ENCODE measurements at regions not wholly inside any gene's neighbourhood (a gene's known extent, or its start where the extent isn't known, plus 50 kb on each side); places are given as distances from the start of the nearest gene placed in this dataset.

- DNase-seq = no peak
Observed at GRCh38 chr3:144079634-144080033, 108.0 kb downstream of the DIPK2A start.

DNA sequence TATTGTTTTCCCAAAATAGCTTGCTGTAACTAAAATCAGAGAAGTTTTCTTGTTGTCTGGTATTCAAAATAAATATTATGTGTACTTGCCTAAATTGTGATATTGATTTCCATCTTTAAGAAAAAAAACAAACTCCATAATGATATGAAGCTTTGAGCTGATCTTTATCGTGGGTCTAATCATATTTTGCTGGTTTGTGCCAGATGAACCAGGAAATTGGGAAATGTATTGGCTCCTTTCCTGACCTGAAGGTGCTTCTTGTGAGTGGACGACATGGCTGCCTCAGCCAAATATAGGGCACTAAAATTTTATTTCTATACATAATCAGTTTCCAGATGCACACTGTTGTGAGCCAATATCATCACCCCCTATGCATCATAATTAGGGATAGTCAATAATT, 113.3 kb downstream of the DIPK2A start:
- DNase-seq = no peak

GRCh38 chr3:144085964-144086363, 114.3 kb downstream of the DIPK2A start:
- peak; percentile 82 for DNase-seq

DNA sequence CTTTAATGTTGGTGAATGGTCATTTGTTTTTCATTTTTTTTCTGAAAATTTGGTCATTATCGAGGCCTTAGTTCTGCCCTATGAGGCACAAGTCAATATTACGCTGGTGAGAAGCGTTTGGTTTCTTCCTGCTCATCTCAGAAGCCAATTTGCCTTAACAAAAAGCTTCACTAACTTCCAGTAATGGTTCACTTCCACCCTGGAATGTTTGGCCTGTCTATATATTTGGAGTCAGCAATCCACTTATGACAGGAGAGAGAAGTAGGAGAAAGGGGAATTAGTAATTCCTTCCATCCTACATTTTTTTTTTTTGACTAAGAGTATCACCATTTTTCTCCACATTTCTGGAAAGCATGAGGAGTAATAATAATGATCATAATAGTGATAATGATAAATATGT, 124.4 kb downstream of the DIPK2A start:
- no peak for DNase-seq

GRCh38 chr3:144097163-144097562, 125.5 kb downstream of the DIPK2A start:
- no peak for DNase-seq

DNA sequence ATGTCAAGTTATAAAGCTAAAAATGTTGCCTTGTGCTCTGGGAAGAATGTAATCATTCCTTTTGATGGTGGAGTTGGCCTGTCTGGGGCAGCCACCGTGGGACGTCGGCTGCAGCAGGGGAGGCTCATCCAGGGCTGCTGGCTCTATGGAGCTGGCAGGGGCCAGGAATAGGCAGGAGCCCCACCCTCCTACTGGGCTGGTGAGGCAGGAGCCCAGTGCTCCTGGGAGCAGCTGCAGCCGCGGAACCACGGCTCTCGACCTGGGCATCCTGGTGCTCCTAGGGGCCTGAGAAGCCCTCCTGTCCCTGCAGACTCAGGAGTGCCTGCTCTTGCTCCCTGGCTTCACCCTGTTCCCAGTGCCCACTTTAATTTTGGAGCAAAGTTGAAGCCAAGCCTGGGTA, 127.1 kb downstream of the DIPK2A start:
- no peak for DNase-seq

DNA sequence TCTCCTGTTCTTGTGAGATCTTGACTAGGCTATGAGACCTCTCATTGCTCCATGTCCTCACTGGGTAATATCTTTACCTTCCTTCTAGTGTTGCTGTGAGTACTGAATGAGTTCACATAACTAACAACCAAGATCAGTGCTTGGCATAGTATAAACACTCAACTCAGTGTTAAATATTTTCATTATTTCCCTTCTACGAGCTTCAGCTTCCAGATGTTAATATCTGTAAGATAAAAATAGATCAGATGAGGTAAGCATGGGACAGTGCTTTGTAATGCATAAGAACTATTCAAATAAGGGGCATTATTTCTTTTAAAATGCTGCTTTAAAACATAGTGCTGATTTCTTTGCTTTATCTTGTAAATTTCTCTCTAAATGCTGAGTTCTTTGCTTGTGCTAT, 130.8 kb downstream of the DIPK2A start:
- DNase-seq = no peak

GRCh38 chr3:144104186-144104585, 132.6 kb downstream of the DIPK2A start:
- DNase-seq = no peak

DNA sequence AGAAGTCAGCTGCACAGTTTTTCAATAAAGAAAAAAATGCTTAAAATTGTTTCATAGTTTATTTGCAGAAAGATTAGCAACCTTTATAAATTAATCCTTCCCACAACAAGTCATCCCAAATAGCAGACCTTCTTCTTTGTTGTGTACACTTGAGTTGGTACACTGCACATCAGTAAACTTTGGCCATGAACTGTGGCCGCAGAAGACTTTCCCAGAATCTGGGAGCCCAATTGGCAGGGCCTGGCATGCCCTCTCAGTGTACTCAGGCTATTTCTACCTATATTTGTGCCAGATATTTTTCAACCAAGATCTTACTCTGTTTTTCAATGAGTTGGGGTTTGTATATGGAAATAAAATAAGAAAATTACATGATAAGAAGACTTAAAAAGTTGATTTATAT, 133.1 kb downstream of the DIPK2A start:
- no peak for DNase-seq

GRCh38 chr3:144105542-144105941, 133.9 kb downstream of the DIPK2A start:
- DNase-seq = no peak

DNA sequence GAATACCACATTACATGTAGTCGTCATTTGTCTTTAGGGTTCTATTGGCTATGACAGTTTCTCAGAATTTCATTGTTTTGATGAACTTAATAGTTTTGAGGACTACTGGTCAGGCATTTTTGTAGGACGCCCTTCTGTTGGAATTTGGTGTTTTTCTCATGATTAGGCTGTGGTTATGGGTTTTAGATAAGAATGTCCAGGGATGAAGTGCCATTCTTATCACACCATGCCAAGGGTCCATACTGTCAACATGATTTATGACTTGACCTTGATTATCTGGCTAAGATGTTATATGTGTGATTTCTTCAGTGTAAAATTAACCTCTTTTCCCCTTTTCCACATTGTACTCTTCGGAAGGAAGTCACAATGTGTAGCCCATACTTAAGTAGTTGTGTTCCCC, 135.3 kb downstream of the DIPK2A start:
- DNase-seq = no peak

DNA sequence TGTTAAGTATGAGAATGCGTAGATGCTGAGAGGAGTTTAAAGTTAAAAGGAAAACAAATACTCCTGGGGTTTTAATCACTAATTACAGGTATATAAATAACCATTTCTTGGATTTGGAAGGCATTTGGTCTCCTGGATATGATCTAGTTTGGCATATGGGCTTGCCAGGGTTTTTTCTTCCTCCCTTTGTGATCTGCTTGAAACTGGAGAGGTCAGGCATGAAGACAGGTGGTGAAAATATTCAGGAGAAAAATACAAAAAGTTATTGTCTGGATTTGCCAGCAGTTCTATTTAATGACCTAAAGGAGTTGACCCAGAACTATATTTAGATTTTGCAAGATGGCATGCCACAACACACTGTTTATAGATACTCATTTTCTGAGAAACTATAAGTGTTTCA, 136.3 kb downstream of the DIPK2A start:
- no peak for DNase-seq

- DNase-seq = no peak
Observed at GRCh38 chr3:144109944-144110343, 138.3 kb downstream of the DIPK2A start.

DNA sequence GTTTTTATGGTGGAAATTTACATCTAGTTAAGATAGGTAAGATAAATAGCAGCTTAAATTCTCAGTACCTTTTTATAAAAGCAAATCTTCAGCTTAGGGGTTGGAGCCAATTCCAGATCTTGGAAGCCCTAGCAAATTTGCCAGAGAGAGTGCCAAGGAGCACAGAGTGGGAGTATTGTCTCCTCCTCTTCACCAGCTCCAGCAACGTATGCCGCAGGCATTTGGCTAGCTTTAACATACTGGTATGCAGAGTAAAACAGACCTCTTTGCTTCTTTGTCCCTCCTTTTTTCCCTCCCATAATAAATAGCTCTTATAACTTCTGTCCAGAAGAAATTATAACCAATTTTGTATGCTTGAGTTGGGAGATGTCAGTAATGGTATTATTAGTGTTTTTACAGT, 140.4 kb downstream of the DIPK2A start:
- no peak for DNase-seq

- DNase-seq = no peak
Observed at GRCh38 chr3:144112437-144112836, 140.8 kb downstream of the DIPK2A start.

DNA sequence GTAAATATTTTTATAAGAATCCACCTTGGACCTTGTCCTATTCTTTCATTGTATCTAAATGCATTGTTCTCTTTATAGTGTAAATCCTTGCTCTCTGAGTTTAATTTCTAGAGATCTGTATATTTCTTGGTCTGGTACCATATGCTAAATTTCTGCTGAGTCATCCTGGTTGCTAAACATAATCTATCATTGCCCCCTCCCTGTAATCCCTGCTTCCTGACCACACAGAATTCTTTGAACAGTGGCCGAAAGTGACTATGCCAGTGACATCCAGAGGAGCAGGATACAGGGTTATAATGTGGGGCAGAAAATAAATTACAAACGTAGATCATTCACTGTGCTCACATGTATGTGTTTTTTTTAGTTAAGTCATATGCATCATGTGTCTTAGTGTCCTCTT, 143.1 kb downstream of the DIPK2A start:
- no peak for DNase-seq

DNA sequence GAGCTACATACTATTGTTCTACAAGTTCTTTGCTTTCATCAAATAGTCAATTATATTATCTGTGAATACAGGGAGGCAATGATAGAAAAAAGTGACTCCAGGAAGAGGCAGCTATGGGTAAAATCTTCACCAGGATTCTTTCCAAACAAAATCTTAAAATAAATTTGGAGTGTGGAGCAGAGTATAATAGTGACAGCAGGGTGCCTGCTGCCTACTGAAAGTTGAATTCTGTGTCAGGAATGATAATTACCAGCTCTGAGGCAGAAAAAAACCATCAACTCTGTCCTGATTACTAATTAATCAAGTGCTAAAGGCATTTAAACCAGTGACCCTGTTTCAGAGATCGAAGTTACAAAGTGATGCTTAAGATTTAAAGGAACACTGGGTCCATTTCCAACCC, 148.0 kb downstream of the DIPK2A start:
- DNase-seq = no peak

GRCh38 chr3:144121661-144122060, 150.0 kb downstream of the DIPK2A start:
- no peak for DNase-seq

- DNase-seq = no peak
Observed at GRCh38 chr3:144127014-144127413, 155.4 kb downstream of the DIPK2A start.

GRCh38 chr3:144127700-144128099, 156.1 kb downstream of the DIPK2A start:
- no peak for DNase-seq

DNA sequence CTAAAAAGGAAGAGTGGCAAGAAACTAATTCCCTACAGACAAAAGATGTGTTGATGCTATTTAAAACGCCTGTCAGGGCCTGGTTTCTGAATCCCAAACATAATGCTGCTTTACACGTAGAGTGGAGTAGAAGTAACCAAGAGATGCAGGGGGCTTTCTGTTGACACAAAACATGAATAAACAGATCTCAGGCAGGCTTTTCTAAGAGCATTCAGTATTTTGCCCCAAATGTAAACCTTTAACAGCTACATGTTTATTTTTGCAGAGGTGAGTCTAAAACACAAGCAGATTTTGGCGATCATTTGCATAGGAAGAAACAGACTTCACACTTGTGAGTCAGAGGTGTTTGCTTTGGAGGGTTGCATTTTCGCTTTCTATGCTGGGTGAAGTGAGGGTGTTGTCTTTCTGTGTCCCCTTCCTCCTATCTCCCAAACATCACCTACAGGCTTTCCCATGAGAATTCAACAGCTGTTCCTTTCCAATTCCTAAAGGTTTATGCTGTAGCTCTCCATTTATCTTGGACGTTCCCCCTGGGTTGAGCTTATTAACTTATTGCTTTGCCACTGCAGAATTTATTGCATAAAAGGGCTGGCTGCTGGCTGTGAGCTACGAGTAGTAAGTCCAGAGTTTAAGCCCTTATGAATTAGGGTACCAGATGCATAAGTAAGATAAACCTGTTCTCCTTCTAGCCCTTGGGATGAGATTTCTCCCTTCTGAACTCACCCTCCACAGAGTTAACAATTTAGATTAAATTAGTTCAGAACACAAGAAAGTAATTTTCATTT, 156.7 kb downstream of the DIPK2A start:
- no peak for DNase-seq

DNA sequence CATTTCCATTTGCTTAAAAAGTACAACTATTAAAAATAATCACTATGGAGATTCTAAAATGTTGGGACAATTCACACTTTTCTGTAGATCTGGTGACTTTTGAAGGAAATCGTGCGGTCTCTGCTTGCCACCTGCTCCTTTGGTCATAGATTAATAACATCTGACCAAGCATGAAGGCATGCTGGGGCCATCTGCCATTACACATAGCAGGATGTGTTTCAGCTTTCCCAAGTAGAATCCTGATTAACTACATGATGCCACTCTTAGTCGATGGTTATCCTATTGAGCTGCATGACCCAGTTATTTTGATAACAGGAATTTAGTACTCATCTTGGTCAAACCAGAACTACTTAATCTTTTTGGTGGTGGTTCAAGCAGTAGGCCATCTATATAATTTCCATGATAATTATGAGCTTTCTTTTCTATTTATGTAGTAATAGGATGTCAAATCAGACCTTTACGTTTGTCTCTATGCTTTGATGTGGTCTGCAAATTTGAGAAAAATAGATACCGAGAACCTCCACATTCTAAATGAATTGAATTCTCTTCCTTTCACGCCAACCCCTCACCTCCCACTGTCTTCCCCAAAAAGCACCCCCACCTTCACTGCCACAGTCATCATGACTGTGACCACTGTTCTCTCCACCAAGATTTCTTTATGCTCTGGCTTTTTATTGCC, 158.1 kb downstream of the DIPK2A start:
- DNase-seq = no peak

GRCh38 chr3:144141074-144141473, 169.5 kb downstream of the DIPK2A start:
- DNase-seq = no peak

- DNase-seq = no peak
Observed at GRCh38 chr3:144141496-144141895, 169.9 kb downstream of the DIPK2A start.

All from AML-193 (cell line).